BE2C (cell line): ENCODE measurements at regions not wholly inside any gene's neighbourhood (a gene's known extent, or its start where the extent isn't known, plus 50 kb on each side); places are given as distances from the start of the nearest gene placed in this dataset.

Experiments used
- DNase-seq: peaks from one replicate; pipeline ENCODE4 v3.0.0-alpha.2; 2020
- H3K27me3 ChIP-seq: fragments of 250-450 bp; sonication (Bioruptor Pico); 2 replicates; pipeline ENCODE4 v1.5.1; 2020; ENCODE audit warnings: mild to moderate bottlenecking
- H3K36me3 ChIP-seq: fragments of 250-450 bp; sonication (Bioruptor Pico); 2 replicates; pipeline ENCODE4 v1.5.1; 2020; ENCODE audit warnings: mild to moderate bottlenecking
- H3K4me1 ChIP-seq: fragments of 250-450 bp; sonication (Bioruptor Pico); 2 replicates; pipeline ENCODE4 v1.5.1; 2020
- H3K4me3 ChIP-seq: 2 replicates; pipeline ENCODE4 v1.5.1; 2011; ENCODE audit warnings: low read depth, low read length
- H3K9me3 ChIP-seq: fragments of 250-450 bp; sonication (Bioruptor Pico); 2 replicates; pipeline ENCODE4 v1.5.1; 2020
- CTCF ChIP-seq: IDR thresholded peaks from 2 replicates; pipeline ENCODE4 v1.5.1; 2012; ENCODE audit warnings: mild to moderate bottlenecking, low read depth, low read length

DNA sequence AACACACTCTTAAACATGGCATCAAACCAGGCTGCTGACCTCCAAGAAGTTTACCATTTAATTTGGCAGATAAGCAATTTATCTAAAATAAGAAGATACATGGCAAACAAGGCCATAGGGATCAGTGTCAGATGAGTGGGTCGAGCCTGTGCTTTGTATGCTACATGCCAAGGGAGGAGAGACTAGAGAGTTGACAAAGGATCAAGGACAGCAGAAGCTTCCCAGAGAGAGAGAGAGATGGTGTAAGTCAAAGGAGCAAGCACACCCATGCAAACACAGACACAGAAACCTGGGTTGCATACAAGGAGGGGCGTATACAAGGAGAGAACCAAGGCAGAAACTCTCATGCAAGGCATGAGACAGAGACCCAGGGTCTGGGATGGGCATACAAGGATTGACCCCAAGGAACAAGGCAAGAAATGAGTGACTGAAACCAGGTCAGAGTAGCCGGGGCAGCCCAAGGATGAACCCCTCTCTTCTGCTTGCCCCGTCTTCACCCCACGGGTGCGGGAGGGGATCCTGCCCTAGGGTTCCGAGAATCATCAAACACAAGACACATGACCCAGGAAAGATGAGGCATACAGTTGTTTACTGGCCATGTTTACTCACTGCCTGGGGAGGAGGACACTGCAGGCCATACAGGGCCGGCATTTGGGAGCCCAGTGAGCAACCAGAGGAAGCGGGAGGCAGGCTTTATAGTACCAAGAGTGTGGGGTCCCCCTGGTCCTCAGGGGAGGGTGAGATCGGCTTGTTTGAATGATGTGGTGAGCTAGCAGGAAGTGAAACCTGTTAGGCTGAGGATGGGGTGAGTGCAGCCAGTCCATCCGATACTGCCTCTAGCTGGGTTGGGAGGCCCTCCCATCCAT is 529.2 kb upstream of the ID2 start:
- no peaks in the 10 kb centered on the region for H3K36me3 ChIP-seq
- no peaks in the 10 kb centered on the region for H3K4me1 ChIP-seq
- no peaks in the 10 kb centered on the region for H3K27me3 ChIP-seq
- no peak overlapping the region for H3K4me3 ChIP-seq
- TF ChIP-seq CTCF = no peak
- no peaks in the 10 kb centered on the region for H3K9me3 ChIP-seq
- DNase-seq = no peak

GRCh38 chr2:8153258-8153718 is 528.6 kb upstream of the ID2 start:
- Histone ChIP-seq H3K4me3 (no peak overlapping the region), H3K9me3 (no peaks in the 10 kb centered on the region), H3K4me1 (no peaks in the 10 kb centered on the region), H3K27me3 (no peaks in the 10 kb centered on the region), H3K36me3 (no peaks in the 10 kb centered on the region)
- no peak for TF ChIP-seq CTCF
- DNase-seq = no peak

GRCh38 chr2:8154270-8154669 is 527.6 kb upstream of the ID2 start:
- no peaks in the 10 kb centered on the region for H3K4me1 ChIP-seq
- no peak for DNase-seq
- no peaks in the 10 kb centered on the region for H3K36me3 ChIP-seq
- no peak for TF ChIP-seq CTCF
- no peaks in the 10 kb centered on the region for H3K9me3 ChIP-seq
- H3K27me3 ChIP-seq = no peaks in the 10 kb centered on the region
- H3K4me3 ChIP-seq = no peak overlapping the region

- Histone ChIP-seq H3K27me3 (no peaks in the 10 kb centered on the region), H3K4me3 (no peak overlapping the region), H3K9me3 (no peaks in the 10 kb centered on the region), H3K4me1 (no peaks in the 10 kb centered on the region; the same call in 1 of the 2 replicates), H3K36me3 (no peaks in the 10 kb centered on the region)
- no peak for TF ChIP-seq CTCF
- no peak for DNase-seq
These were observed 526.9 kb upstream of the ID2 start for GRCh38 chr2:8154936-8155335.

DNA sequence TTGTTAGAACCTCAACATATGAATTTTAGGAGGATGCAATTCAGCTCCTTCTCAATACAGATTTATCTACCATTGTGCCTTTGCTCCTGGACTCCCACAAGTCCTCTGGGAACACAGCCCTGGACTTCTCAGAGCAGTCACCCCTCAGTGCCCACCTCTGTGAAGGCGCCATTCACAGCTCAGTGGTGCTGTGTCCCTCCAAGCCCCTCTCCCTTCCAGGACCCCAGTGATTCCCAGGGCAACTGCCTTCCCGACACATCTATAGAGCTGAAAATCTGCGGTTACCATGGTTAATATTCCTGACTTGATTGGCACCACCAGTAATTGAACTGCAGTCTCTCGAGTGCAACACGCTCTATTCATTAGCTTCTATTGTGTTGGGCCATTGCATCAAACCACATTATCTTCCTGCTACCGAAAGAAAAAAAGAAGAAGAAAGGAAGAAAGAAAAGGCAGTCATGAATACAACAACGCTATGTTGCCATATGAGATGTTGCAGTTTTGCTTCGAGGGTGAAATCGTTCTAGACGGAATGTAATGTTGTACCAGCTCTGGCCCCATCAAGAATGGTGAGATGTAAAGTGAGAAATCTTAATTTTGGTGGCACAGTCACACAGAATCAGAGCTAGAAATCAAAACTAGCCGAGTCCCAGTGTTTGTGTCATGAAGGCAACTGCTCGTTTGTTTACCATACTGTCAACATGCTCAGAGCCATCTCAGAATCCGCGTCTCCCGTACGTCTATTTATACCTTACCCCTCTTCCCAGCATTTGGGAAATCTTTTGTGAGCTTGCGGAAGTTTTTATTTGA is 524.0 kb upstream of the ID2 start:
- H3K9me3 ChIP-seq = no peaks in the 10 kb centered on the region
- no peak overlapping the region for H3K4me3 ChIP-seq
- H3K36me3 ChIP-seq = no peaks in the 10 kb centered on the region
- no peak for DNase-seq
- no peaks in the 10 kb centered on the region for H3K27me3 ChIP-seq
- no peak for TF ChIP-seq CTCF
- H3K4me1 ChIP-seq = no peaks in the 10 kb centered on the region; the same call in 1 of the 2 replicates
